ENCODE measurements at regions not wholly inside any gene's neighbourhood (a gene's known extent, or its start where the extent isn't known, plus 50 kb on each side); places are given as distances from the start of the nearest gene placed in this dataset.

- Histone ChIP-seq H3K4me2 (ENCODE audit: low read length) (no peak overlapping the region), H3K4me1 (ENCODE audit: insufficient read depth, low read length, severe bottlenecking) (no peaks in the 10 kb centered on the region), H3K4me3 (ENCODE audit: low read depth, low read length, poor library complexity, severe bottlenecking) (no peak overlapping the region), H2AFZ (ENCODE audit: low read length) (no peak overlapping the region), H3K27ac (ENCODE audit: low read depth, low read length, poor library complexity, severe bottlenecking) (no peak overlapping the region), H3K9me3 (ENCODE audit: low read length) (no peaks in the 10 kb centered on the region), H3F3A (ENCODE audit: insufficient read depth, low read length) (no peaks in the 10 kb centered on the region), H4K20me1 (ENCODE audit: insufficient read depth, low read length) (no peaks in the 10 kb centered on the region), H3K27me3 (ENCODE audit: insufficient read depth, low read length) (no peaks in the 10 kb centered on the region), H3K9ac (ENCODE audit: low read length) (no peak overlapping the region), H3K79me2 (ENCODE audit: insufficient read depth, low read length) (no peaks in the 10 kb centered on the region), H3K36me3 (ENCODE audit: insufficient read depth, low read length) (no peaks in the 10 kb centered on the region), H3K9me2 (ENCODE audit: low read depth, low read length) (no peaks in the 10 kb centered on the region)
- TF ChIP-seq CTCF (IDR thresholded peaks at IDR 0.05; ENCODE audit: low read length) = no peak
- no peak for TF ChIP-seq EZH2 (IDR thresholded peaks at IDR 0.05; ENCODE audit: borderline replicate concordance, low read length)
These were observed 186.2 kb upstream of the PARD3B start for GRCh38 chr2:204359076-204359475.

- no peak overlapping the region for H2AFZ ChIP-seq (ENCODE audit: low read length)
- no peak for TF ChIP-seq EZH2 (IDR thresholded peaks at IDR 0.05; ENCODE audit: borderline replicate concordance, low read length)
- TF ChIP-seq CTCF (IDR thresholded peaks at IDR 0.05; ENCODE audit: low read length) = no peak
These were observed 184.9 kb upstream of the PARD3B start for GRCh38 chr2:204360218-204361007.

DNA sequence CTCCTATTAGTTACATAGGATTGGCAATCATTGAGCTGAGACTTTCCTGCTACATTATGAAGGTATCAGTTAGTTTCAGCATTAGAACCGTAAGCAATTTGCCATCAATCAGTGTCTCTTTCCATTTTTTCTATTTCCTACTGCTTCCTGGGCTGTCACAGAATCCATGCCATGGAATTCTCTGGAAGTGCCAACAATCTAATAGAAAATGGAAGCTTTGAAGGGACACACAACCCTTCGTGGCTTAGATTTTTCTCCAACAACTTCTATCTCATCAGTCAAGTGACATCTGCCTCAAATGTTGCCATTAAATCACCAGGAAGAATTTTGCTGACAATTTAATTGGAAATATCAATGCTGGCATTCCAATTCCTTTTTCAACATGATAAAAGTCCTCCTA, 183.5 kb upstream of the PARD3B start:
- H3K79me2 ChIP-seq (ENCODE audit: insufficient read depth, low read length) = no peaks in the 10 kb centered on the region
- no peak for TF ChIP-seq CTCF (IDR thresholded peaks at IDR 0.05; ENCODE audit: low read length)
- no peak for TF ChIP-seq EZH2 (IDR thresholded peaks at IDR 0.05; ENCODE audit: borderline replicate concordance, low read length)
- no peaks in the 10 kb centered on the region for H3K36me3 ChIP-seq (ENCODE audit: insufficient read depth, low read length)
- no peak overlapping the region for H3K9ac ChIP-seq (ENCODE audit: low read length)
- no peaks in the 10 kb centered on the region for H3K9me2 ChIP-seq (ENCODE audit: low read depth, low read length)
- no peaks in the 10 kb centered on the region for H3K9me3 ChIP-seq (ENCODE audit: low read length)
- no peaks in the 10 kb centered on the region for H4K20me1 ChIP-seq (ENCODE audit: insufficient read depth, low read length)
- no peak overlapping the region for H2AFZ ChIP-seq (ENCODE audit: low read length)
- H3K4me2 ChIP-seq (ENCODE audit: low read length) = no peak overlapping the region
- H3K4me1 ChIP-seq (ENCODE audit: insufficient read depth, low read length, severe bottlenecking) = no peaks in the 10 kb centered on the region
- H3K4me3 ChIP-seq (ENCODE audit: low read depth, low read length, poor library complexity, severe bottlenecking) = no peak overlapping the region
- H3K27ac ChIP-seq (ENCODE audit: low read depth, low read length, poor library complexity, severe bottlenecking) = no peak overlapping the region
- no peaks in the 10 kb centered on the region for H3K27me3 ChIP-seq (ENCODE audit: insufficient read depth, low read length)
- no peaks in the 10 kb centered on the region for H3F3A ChIP-seq (ENCODE audit: insufficient read depth, low read length)

More at GRCh38 chr2:204360218-204361007, 184.9 kb upstream of the PARD3B start:
- H3K9me2 ChIP-seq (ENCODE audit: low read depth, low read length) = no peaks in the 10 kb centered on the region
- no peaks in the 10 kb centered on the region for H3K79me2 ChIP-seq (ENCODE audit: insufficient read depth, low read length)
- H3K36me3 ChIP-seq (ENCODE audit: insufficient read depth, low read length) = no peaks in the 10 kb centered on the region
- no peaks in the 10 kb centered on the region for H3K9me3 ChIP-seq (ENCODE audit: low read length)
- H3K4me2 ChIP-seq (ENCODE audit: low read length) = no peak overlapping the region
- H3K9ac ChIP-seq (ENCODE audit: low read length) = no peak overlapping the region
- no peak overlapping the region for H3K27ac ChIP-seq (ENCODE audit: low read depth, low read length, poor library complexity, severe bottlenecking)
- H3F3A ChIP-seq (ENCODE audit: insufficient read depth, low read length) = no peaks in the 10 kb centered on the region
- H3K27me3 ChIP-seq (ENCODE audit: insufficient read depth, low read length) = no peaks in the 10 kb centered on the region
- no peaks in the 10 kb centered on the region for H4K20me1 ChIP-seq (ENCODE audit: insufficient read depth, low read length)
- no peak overlapping the region for H3K4me3 ChIP-seq (ENCODE audit: low read depth, low read length, poor library complexity, severe bottlenecking)
- H3K4me1 ChIP-seq (ENCODE audit: insufficient read depth, low read length, severe bottlenecking) = no peaks in the 10 kb centered on the region
